DMS79 treated with DMSO at 0.1 percent for 48 hours (cell line): ENCODE measurements at regions not wholly inside any gene's neighbourhood (a gene's known extent, or its start where the extent isn't known, plus 50 kb on each side); places are given as distances from the start of the nearest gene placed in this dataset.
"Not testable (repeated sequence)": the region's sequence is repeated elsewhere in the genome, so short reads cannot be mapped to it uniquely, and the experiment has no call there.

Source experiments
- DNase-seq: peaks from one replicate; lab custom pipeline; 2025; lab: John Stamatoyannopoulos, UW

- DNase-seq, result no peak
These were observed 197.4 kb downstream of the DUSP6 start for GRCh38 chr12:89154743-89155499.

GRCh38 chr12:89153341-89153740, 199.0 kb downstream of the DUSP6 start:
- no peak for DNase-seq

GRCh38 chr12:89151536-89151935, 200.8 kb downstream of the DUSP6 start:
- DNase-seq, result no peak

GRCh38 chr12:89150789-89151188, 201.5 kb downstream of the DUSP6 start:
- not testable (repeated sequence) for DNase-seq

- peak; percentile 52 for DNase-seq
These were observed 211.6 kb downstream of the DUSP6 start for GRCh38 chr12:89140602-89141238.

- no peak for DNase-seq
These were observed 212.2 kb downstream of the DUSP6 start for GRCh38 chr12:89140141-89140540.

- DNase-seq, result no peak
These were observed 212.9 kb downstream of the DUSP6 start for GRCh38 chr12:89139390-89139789.

- no peak for DNase-seq
These were observed 214.1 kb downstream of the DUSP6 start for GRCh38 chr12:89138048-89138852.

GRCh38 chr12:89135976-89136634, 216.2 kb downstream of the DUSP6 start:
- DNase-seq, result no peak

- DNase-seq, result no peak
These were observed 218.0 kb downstream of the DUSP6 start for GRCh38 chr12:89134213-89134770.

- no peak for DNase-seq
These were observed 223.0 kb downstream of the DUSP6 start for GRCh38 chr12:89129167-89129870.

- no peak for DNase-seq
These were observed 225.6 kb downstream of the DUSP6 start for GRCh38 chr12:89126712-89127111.

- DNase-seq, result no peak
These were observed 229.4 kb downstream of the DUSP6 start for GRCh38 chr12:89122852-89123251.

GRCh38 chr12:89117448-89118034, 234.8 kb downstream of the DUSP6 start:
- peak; percentile 63 for DNase-seq

- no peak for DNase-seq
These were observed 240.3 kb downstream of the DUSP6 start for GRCh38 chr12:89111964-89112363.

- no peak for DNase-seq
These were observed 244.0 kb downstream of the DUSP6 start for GRCh38 chr12:89108265-89108664.

GRCh38 chr12:89106950-89107349, 245.4 kb downstream of the DUSP6 start:
- DNase-seq, result no peak

- DNase-seq, result no peak
These were observed 247.1 kb downstream of the DUSP6 start for GRCh38 chr12:89105243-89105642.

- no peak for DNase-seq
These were observed 248.5 kb downstream of the DUSP6 start for GRCh38 chr12:89103831-89104230.

- no peak for DNase-seq
These were observed 250.9 kb downstream of the DUSP6 start for GRCh38 chr12:89101440-89101839.
